ENCODE measurements at regions not wholly inside any gene's neighbourhood (a gene's known extent, or its start where the extent isn't known, plus 50 kb on each side); places are given as distances from the start of the nearest gene placed in this dataset.

DNA sequence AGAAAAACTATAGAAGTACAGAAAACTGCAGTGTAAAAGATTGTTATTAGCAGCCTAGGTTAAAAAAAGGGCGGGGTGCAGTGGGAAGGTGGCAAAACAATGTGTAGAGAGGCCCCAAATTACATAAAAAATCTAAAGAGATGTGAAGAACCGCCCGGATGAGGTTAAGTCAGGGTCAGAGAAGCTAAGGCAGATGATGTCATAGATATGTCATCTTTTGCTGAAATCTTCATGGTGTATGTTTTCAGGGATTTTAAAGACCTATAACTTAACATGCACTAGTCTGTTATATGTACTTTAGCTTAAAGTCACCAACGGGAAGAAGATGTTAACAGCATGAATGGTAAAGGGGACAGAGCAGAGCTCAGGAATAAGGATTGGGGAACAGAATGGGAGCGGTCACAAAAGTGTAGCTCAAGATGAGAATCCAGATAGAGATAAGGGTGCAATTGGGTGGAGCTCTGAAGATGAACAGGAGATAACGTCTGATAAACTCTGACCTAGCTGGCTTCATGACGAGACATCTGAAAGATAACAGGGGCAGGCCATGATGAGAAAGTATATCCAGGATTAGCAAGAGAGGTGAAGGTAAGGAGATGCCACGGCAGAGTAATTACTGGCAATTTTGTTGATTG is 83.4 kb downstream of the TFAP2A start:
- TF ChIP-seq TAF1 (IDR thresholded peaks at IDR 0.05; ENCODE audit: borderline replicate concordance, insufficient read depth, low read length) (no peak), SIN3A (IDR thresholded peaks at IDR 0.05; ENCODE audit: borderline replicate concordance, insufficient read depth, low read length) (no peak), POLR2AphosphoS5 (IDR thresholded peaks at IDR 0.05; ENCODE audit: low read depth, low read length) (no peak), FOXP2 (optimal IDR thresholded peaks at IDR 0.05; ENCODE audit: borderline replicate concordance, extremely low read depth, extremely low read length, insufficient read depth) (no peak)
- TF ChIP-seq, protein P1, sequence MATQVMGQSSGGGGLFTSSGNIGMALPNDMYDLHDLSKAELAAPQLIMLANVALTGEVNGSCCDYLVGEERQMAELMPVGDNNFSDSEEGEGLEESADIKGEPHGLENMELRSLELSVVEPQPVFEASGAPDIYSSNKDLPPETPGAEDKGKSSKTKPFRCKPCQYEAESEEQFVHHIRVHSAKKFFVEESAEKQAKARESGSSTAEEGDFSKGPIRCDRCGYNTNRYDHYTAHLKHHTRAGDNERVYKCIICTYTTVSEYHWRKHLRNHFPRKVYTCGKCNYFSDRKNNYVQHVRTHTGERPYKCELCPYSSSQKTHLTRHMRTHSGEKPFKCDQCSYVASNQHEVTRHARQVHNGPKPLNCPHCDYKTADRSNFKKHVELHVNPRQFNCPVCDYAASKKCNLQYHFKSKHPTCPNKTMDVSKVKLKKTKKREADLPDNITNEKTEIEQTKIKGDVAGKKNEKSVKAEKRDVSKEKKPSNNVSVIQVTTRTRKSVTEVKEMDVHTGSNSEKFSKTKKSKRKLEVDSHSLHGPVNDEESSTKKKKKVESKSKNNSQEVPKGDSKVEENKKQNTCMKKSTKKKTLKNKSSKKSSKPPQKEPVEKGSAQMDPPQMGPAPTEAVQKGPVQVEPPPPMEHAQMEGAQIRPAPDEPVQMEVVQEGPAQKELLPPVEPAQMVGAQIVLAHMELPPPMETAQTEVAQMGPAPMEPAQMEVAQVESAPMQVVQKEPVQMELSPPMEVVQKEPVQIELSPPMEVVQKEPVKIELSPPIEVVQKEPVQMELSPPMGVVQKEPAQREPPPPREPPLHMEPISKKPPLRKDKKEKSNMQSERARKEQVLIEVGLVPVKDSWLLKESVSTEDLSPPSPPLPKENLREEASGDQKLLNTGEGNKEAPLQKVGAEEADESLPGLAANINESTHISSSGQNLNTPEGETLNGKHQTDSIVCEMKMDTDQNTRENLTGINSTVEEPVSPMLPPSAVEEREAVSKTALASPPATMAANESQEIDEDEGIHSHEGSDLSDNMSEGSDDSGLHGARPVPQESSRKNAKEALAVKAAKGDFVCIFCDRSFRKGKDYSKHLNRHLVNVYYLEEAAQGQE (IDR thresholded peaks at IDR 0.05; ENCODE audit: insufficient read depth in 1 of 2, low read depth in 2 of 2, low read length in 2 of 2), result no peak

DNA sequence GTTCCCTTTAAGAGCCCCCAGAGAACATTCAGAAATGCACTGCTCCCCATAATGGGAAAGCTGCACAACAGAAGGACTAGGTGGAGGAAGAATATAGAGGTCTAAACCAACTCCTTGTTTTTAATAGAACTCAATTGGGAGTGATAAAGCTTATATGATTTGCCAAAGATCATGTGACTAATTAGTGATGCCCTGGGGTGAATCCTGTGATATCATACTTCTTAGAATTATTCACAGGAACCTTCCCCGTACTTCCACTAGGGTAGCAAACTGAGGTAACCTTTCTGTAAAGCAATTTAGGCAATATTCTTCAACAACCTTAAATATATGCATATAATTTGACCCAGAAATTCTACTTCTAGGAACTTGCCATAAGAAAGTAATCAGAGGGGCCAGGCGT is 84.4 kb downstream of the TFAP2A start:
- TF ChIP-seq SIN3A (IDR thresholded peaks at IDR 0.05; ENCODE audit: borderline replicate concordance, insufficient read depth, low read length), result no peak
- TF ChIP-seq POLR2AphosphoS5 (IDR thresholded peaks at IDR 0.05; ENCODE audit: low read depth, low read length), result no peak
- TF ChIP-seq, protein P1 (IDR thresholded peaks at IDR 0.05; ENCODE audit: insufficient read depth in 1 of 2, low read depth in 2 of 2, low read length in 2 of 2), result no peak
- no peak for TF ChIP-seq TAF1 (IDR thresholded peaks at IDR 0.05; ENCODE audit: borderline replicate concordance, insufficient read depth, low read length)
- no peak for TF ChIP-seq FOXP2 (optimal IDR thresholded peaks at IDR 0.05; ENCODE audit: borderline replicate concordance, extremely low read depth, extremely low read length, insufficient read depth)

DNA sequence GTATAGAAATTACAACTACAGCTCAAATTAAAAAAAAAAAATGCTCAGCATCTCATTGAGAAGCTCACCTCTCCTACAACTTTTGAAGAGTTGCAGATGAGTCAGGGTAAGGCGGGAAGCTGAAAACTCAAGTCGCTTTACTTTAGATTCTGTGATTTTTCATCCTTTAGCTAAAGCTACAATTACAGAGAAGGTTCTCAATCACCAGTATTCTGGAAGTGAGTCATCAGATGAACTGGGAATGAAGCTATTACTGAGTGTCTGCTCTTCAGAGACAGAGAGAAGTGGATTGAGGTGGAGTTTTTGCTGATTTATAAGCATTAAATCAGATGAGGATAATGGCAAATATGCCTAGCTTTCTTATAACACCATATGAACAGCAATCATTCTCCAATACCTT is 91.9 kb downstream of the TFAP2A start:
- no peak for TF ChIP-seq TAF1 (IDR thresholded peaks at IDR 0.05; ENCODE audit: borderline replicate concordance, insufficient read depth, low read length)
- TF ChIP-seq SIN3A (IDR thresholded peaks at IDR 0.05; ENCODE audit: borderline replicate concordance, insufficient read depth, low read length), result no peak
- no peak for TF ChIP-seq POLR2AphosphoS5 (IDR thresholded peaks at IDR 0.05; ENCODE audit: low read depth, low read length)
- TF ChIP-seq, protein P1 (IDR thresholded peaks at IDR 0.05; ENCODE audit: insufficient read depth in 1 of 2, low read depth in 2 of 2, low read length in 2 of 2), result no peak
- no peak for TF ChIP-seq FOXP2 (optimal IDR thresholded peaks at IDR 0.05; ENCODE audit: borderline replicate concordance, extremely low read depth, extremely low read length, insufficient read depth)

DNA sequence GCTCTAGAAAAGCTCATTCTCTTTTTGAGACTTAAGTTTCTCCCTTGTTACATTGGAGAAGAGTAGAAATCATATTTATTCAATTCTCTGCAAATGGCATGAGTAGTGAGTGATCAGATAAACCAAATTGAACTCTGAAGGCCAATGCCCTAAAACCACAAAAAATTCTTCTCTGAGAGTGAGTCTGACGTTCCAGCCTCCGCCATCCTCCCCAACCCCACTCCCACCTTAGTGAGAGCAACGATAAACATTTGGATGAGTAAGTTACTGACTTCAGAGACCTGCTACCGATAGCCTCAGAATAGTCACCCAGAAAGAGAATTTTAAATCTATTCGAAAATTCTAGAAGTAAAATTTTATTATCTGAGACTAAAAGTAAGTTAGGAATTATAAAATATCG is 94.6 kb downstream of the TFAP2A start:
- TF ChIP-seq TAF1 (IDR thresholded peaks at IDR 0.05; ENCODE audit: borderline replicate concordance, insufficient read depth, low read length) (no peak), FOXP2 (optimal IDR thresholded peaks at IDR 0.05; ENCODE audit: borderline replicate concordance, extremely low read depth, extremely low read length, insufficient read depth) (no peak), SIN3A (IDR thresholded peaks at IDR 0.05; ENCODE audit: borderline replicate concordance, insufficient read depth, low read length) (no peak), POLR2AphosphoS5 (IDR thresholded peaks at IDR 0.05; ENCODE audit: low read depth, low read length) (no peak)
- TF ChIP-seq, protein P1 (IDR thresholded peaks at IDR 0.05; ENCODE audit: insufficient read depth in 1 of 2, low read depth in 2 of 2, low read length in 2 of 2), result no peak

Measured in PFSK-1 (cell line).